RWPE2 (cell line): ENCODE measurements at regions not wholly inside any gene's neighbourhood (a gene's known extent, or its start where the extent isn't known, plus 50 kb on each side); places are given as distances from the start of the nearest gene placed in this dataset.

Source experiments
- ATAC-seq: fragments of 200-7000 bp; cut with Tn5 transposase; 3 replicates; pipeline ENCODE4 v1.9.1; 2021; ENCODE audit warnings: low read depth
- DNase-seq: peaks from one replicate; pipeline ENCODE4 v3.0.0-alpha.2; 2020; ENCODE audit warnings: low spot score
- H3K27ac ChIP-seq: fragments of 450-650 bp; 2 replicates; pipeline ENCODE4 v1.5.1; 2017; ENCODE audit warnings: mild to moderate bottlenecking; ENCODE audit not compliant: poor library complexity, severe bottlenecking
- H3K27me3 ChIP-seq: fragments of 250-450 bp; sonication (Bioruptor Pico); 2 replicates; pipeline ENCODE4 v1.5.1; 2021; ENCODE audit warnings: mild to moderate bottlenecking, moderate library complexity; ENCODE audit not compliant: insufficient read depth, poor library complexity, severe bottlenecking
- H3K36me3 ChIP-seq: fragments of 250-450 bp; sonication (Bioruptor Pico); 2 replicates; pipeline ENCODE4 v1.5.1; 2020; ENCODE audit warnings: low read depth, mild to moderate bottlenecking, moderate library complexity
- H3K4me1 ChIP-seq: fragments of 250-450 bp; sonication (Bioruptor Pico); 2 replicates; pipeline ENCODE4 v1.5.1; 2021; ENCODE audit warnings: mild to moderate bottlenecking, moderate library complexity; ENCODE audit not compliant: insufficient read depth, poor library complexity, severe bottlenecking
- H3K4me3 ChIP-seq: fragments of 250-450 bp; sonication (Bioruptor Pico); 2 replicates; pipeline ENCODE4 v1.5.1; 2021; ENCODE audit warnings: mild to moderate bottlenecking, moderate library complexity; ENCODE audit not compliant: severe bottlenecking
- H3K9me3 ChIP-seq: fragments of 250-450 bp; sonication (Bioruptor Pico); 2 replicates; pipeline ENCODE4 v1.5.1; 2021; ENCODE audit warnings: mild to moderate bottlenecking, moderate library complexity; ENCODE audit not compliant: severe bottlenecking
- TF ChIP-seq, protein P1 (sequence below): fragments of 450-650 bp; IDR thresholded peaks from one replicate; pipeline ENCODE4 v1.5.1; 2017; ENCODE audit warnings: mild to moderate bottlenecking, moderate library complexity; ENCODE audit not compliant: poor library complexity, severe bottlenecking

DNA sequence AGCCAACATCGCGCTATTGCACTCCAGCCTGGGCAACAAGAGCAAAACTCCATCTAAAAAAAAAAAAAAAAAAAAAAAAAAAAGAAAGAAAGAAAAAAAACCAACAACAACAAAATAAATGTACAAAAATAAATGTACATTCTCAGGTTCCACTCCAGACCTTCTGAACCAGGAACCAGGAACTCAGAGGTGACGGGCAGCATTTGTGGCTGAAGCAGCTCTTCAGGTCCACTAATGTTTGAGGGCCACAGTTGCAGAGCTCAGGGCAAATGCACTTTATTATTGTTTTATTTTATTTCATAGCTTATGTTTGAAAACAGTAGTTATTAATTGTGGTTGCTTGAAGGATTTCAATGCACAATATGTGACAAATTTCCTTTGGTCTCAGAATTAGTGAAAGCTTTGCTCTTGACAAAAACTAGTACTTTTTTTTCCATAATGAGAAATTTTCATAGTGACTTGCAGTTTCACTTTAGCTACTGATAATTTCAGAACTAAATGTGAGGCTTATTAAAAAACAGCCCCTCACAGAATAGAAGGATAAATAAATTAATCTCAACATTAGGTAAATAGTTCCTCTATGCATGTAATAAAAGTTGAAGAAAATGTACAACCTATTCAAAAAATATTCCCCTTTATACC lies 378.4 kb upstream of the SPHKAP start:
- peaks cover 3% of the 10 kb centered on the region for H3K4me1 ChIP-seq
- no peaks in the 10 kb centered on the region for H3K9me3 ChIP-seq
- H3K4me3 ChIP-seq: no peak overlapping the region
- ATAC-seq (no peak), DNase-seq (no peak)
- H3K36me3 ChIP-seq: no peaks in the 10 kb centered on the region
- no peaks in the 10 kb centered on the region for H3K27me3 ChIP-seq
- TF ChIP-seq, protein P1, sequence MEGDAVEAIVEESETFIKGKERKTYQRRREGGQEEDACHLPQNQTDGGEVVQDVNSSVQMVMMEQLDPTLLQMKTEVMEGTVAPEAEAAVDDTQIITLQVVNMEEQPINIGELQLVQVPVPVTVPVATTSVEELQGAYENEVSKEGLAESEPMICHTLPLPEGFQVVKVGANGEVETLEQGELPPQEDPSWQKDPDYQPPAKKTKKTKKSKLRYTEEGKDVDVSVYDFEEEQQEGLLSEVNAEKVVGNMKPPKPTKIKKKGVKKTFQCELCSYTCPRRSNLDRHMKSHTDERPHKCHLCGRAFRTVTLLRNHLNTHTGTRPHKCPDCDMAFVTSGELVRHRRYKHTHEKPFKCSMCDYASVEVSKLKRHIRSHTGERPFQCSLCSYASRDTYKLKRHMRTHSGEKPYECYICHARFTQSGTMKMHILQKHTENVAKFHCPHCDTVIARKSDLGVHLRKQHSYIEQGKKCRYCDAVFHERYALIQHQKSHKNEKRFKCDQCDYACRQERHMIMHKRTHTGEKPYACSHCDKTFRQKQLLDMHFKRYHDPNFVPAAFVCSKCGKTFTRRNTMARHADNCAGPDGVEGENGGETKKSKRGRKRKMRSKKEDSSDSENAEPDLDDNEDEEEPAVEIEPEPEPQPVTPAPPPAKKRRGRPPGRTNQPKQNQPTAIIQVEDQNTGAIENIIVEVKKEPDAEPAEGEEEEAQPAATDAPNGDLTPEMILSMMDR: no peak
- H3K27ac ChIP-seq: no peak overlapping the region

DNA sequence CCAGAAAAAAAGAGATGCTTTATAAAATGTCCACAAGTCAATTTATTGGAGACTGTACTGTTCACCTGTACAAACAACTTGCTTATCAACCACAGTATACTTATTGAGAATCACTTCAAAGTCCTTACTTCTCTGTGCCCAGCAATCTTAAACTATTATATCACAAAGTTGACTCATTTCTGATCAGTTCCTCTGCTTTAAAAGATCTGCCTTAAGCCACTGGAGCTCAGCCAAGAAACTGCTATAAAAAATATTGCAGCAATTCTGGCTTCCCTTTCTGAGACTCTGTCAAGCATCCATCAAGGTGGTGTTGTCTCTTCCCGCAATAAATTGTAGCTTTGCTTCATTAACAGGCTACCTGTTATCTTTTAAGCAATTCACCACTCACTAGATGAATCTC lies 375.2 kb upstream of the SPHKAP start:
- H3K9me3 ChIP-seq: no peaks in the 10 kb centered on the region
- H3K36me3 ChIP-seq: no peaks in the 10 kb centered on the region
- TF ChIP-seq, protein P1: no peak
- H3K27me3 ChIP-seq: no peaks in the 10 kb centered on the region
- H3K4me1 ChIP-seq: peaks cover 3% of the 10 kb centered on the region
- ATAC-seq: peak; percentile 80
- no peak overlapping the region for H3K27ac ChIP-seq
- no peak for DNase-seq
- no peak overlapping the region for H3K4me3 ChIP-seq

DNA sequence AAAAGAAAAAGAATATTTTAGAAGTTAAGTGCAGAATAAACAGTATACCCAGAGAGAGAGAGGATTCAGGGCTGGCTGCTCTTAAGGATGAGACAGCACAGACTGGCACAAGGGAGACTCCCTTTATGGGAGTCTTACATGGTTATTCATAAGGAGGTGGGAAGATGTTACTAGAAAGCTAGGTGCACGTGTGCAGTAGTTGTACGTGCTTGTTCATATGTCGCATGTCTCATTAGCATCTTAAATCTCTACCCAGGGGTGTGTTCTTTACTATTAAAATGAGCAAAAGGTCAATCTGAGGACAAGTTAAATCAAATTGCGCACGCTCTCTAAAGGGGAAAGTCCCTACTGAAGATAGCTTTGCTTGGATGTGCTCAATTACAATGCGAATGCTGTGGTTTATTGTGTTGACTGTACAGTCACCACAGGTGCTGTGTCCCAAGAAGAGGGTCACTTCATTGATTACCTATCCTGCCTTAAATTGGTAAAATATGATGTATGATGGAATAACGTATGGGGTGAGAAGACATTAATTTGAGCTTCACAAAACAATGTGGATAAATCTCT lies 368.0 kb upstream of the SPHKAP start:
- no peaks in the 10 kb centered on the region for H3K9me3 ChIP-seq
- no peaks in the 10 kb centered on the region for H3K27me3 ChIP-seq
- H3K27ac ChIP-seq: no peak overlapping the region
- H3K36me3 ChIP-seq: no peaks in the 10 kb centered on the region
- H3K4me3 ChIP-seq: no peak overlapping the region
- ATAC-seq (no peak), DNase-seq (no peak)
- H3K4me1 ChIP-seq: peaks cover 12% of the 10 kb centered on the region
- TF ChIP-seq, protein P1: no peak

DNA sequence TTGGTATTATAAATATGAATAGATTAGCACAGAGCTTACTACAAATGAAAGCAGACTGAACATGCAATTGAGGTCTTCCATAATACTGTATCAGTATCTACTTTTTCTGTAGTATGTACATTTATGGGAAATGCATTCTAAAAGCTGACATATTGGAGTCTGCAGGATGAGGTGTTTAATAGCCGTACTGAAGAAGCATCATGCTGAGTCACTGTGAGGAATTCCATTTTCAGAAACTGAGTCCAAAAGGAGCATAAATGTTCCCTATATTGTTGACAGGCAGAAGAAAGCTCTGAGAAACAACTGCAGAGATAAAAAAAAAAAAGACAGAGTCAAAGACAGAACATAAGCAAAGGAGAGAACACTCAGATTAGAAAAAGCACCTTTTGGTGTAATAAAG lies 366.7 kb upstream of the SPHKAP start:
- DNase-seq: no peak
- Histone ChIP-seq H3K9me3 (no peaks in the 10 kb centered on the region), H3K36me3 (no peaks in the 10 kb centered on the region), H3K4me1 (peaks cover 14% of the 10 kb centered on the region), H3K27ac (no peak overlapping the region), H3K4me3 (no peak overlapping the region), H3K27me3 (no peaks in the 10 kb centered on the region)
- TF ChIP-seq, protein P1: no peak
- ATAC-seq: peak; percentile 42; the same call in 1 of the 3 replicates

DNA sequence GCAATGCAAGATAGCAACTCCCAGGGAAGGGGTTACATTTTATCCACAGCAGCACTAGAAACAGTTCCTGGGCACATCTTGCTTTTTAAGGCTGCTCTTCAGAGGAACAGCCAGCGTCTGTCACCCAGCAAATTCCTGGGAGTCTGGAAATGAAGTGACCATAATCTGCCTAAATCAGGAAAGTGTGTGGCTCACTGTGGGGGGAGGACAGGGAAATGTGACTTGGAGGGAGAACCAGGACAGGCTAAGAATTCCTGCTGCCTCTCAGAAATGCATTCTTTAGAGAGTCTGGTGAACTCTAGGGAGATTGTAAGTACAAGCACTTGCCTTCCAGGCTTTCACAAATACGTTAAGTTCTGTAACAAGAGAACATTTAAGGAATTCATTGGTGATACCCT lies 364.3 kb upstream of the SPHKAP start:
- ATAC-seq: no peak
- Histone ChIP-seq H3K4me3 (no peak overlapping the region), H3K27me3 (no peaks in the 10 kb centered on the region), H3K9me3 (no peaks in the 10 kb centered on the region), H3K36me3 (no peaks in the 10 kb centered on the region), H3K27ac (peak overlapping the region; percentile 74), H3K4me1 (peaks cover 23% of the 10 kb centered on the region)
- TF ChIP-seq, protein P1: no peak
- DNase-seq: no peak
